Islet precursor cell (in vitro differentiated cells): ENCODE measurements at regions not wholly inside any gene's neighbourhood (a gene's known extent, or its start where the extent isn't known, plus 50 kb on each side); places are given as distances from the start of the nearest gene placed in this dataset.
A peak's percentile ranks its signal among the peaks of the same experiment; 100 is the strongest.
"Not testable (repeated sequence)": the region's sequence is repeated elsewhere in the genome, so short reads cannot be mapped to it uniquely, and the experiment has no call there.

Experiments used
- DNase-seq: peaks from one replicate; pipeline ENCODE4 v3.0.0-alpha.2; 2018

DNA sequence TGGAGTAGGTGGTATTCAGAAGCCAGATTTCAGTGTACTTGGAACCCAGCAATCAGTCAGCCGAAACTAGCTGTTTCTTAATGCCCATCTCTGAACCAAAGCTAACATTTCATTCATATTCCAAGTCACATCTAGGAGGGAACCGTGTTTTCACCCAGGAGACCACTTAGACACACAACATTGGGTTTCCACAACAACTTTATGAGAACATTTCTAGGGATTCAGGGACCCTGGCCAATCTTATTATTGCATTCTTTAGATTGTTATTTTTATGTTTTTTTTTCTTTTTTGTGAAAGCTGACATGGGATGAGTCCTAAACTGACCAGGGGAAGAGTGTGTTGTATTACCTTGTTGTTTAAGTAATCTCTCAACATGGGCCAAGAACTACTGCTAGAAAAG lies 72.5 kb upstream of the KIAA0040 start:
- DNase-seq, result no peak

DNA sequence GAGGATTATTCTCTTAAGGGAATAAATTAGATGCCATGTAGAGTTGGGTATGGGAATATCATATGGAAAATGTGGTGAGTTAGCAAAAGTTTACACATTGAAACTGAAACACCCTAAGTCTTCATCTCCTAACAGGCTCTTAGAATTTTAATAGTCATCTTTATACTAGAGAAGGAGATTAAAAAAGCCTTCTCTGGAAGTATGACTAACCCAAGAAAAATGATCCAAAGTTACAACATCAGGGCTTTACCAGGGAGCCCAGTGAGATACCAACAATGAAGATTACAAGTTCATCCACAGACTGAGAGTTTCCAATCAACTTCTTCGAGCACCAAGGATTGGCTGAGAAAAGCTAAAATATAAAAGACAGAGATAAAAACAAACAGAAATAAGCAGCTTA lies 70.0 kb upstream of the KIAA0040 start:
- no peak for DNase-seq

DNA sequence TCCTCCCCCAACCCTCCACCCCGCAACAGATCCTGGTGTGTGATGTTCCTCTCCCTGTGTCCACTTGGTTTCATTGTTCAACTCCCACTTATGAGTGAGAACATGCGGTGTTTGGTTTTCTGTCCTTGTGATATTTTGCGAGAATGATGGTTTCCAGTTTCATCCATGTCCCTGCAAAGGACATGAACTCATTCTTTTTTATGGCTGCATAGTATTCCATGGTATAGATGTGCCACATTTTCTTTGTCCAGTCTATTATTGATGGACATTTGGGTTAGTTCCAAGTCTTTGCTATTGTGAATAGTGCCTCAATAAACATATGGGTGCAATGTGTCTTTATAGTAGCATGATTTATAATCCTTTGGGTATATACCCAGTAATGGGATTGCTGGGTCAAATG lies 63.7 kb upstream of the KIAA0040 start:
- DNase-seq, result not testable (repeated sequence)

DNA sequence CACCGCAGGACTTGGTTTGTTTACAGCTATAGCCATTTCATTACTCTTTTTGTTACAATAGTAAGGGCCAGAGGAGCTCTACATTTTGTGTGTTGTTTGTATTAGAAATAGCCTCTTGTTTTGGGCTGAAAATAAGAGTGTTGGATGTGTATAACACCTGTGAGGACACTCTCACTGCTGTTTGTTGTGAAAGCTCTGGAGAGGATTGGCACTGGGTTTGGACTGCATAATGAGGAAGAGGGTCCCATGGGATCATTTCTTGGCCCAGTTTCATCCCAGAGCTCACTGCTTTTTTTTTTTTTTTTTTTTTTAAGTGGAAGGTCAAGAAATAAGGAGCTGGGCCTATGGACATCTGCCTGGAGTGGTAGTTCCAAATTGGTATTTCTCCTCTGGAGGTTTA lies 61.6 kb upstream of the KIAA0040 start:
- no peak for DNase-seq

DNA sequence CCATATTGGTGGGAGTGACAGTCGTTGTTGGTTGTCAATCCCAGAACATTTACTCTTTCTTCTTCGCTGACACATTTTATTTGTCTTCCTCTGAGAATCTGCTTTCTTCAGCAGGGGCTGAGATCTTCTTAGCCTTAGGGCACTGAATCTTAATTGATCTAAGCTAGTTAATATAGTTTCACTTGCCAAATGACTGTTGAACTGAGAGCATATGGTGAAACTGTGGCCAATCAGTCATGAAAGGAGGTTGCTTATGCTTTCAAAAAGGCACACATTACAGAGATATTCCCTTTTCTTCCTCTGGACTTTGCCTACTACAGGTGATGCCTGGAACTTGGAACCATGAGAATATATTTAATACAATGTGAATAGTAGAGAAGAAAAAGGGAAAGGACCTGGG lies 60.0 kb upstream of the KIAA0040 start:
- DNase-seq, result no peak

DNA sequence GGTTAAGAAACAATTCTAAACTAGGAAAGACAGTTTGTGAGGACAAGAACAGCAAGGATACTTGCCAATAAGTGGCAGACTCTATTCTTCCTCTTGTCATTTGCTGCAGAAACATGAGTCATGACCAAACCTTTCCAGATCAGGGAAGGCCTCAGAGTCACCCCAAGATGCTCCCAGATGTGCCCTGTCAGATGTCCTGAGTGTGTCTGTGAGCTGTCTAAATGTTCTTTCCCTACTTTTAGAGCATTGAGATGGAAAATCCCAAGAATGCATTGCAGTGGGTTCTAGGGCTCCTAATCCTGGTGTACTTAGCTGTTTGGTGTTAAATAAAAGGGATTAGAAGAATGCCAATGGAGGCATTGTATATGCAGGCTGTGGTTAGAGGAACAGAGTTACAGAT lies 57.5 kb upstream of the KIAA0040 start:
- peak; percentile 70 for DNase-seq

DNA sequence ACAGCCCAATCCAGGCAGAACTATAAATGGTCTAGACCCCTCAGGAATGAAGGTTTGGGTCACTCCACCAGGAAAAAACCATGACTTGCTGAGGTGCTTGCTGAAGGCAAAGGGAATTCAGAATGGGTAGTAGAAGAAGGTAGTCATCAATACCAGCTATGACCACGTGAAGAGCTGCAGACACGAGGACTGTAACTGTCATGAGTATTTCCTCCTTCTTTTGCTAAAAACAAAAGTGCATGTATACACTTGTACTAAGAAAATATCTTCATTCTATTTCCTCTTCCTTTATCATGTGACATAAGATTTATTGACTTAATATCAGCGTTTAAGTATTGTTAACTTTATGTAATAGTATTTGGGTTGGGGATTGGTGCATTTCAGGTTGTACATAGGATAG lies 55.5 kb upstream of the KIAA0040 start:
- DNase-seq, result not testable (repeated sequence)

DNA sequence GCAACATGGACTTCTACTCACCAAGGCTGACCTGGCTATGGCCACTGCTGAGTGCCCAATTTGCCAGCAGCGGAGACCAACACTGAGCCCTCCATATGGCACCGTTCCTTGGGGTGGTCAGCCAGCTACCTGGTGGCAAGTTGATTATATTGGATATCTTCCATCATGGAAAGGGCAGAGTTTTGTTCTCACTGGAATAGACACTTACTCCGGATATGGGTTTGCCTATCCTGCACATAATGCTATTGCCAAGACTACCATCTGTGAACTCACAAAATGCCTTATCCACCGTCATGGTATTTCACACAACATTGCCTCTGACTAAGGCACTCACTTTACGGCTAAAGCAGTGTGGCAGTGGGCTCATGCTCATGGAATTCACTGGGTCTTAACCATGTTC lies 54.5 kb upstream of the KIAA0040 start:
- DNase-seq, result not testable (repeated sequence)

DNA sequence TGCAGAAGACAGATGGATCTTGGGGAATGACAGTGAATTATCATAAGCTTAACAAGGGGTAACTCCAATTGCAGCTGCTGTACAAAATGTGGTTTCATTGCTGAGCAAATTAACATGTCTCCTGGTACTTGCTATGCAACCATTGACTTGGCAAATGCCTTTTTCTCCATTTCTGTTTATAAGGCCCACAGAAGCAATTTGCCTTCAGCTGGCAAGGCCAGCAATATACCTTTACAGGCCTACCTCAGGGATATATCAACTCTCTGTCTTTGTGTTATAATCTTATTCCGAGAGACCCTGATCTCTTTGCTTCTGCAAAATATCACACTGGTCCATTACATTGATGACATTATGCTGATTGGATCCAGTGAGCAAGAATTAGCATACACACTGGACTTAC lies 52.7 kb upstream of the KIAA0040 start:
- no peak for DNase-seq

DNA sequence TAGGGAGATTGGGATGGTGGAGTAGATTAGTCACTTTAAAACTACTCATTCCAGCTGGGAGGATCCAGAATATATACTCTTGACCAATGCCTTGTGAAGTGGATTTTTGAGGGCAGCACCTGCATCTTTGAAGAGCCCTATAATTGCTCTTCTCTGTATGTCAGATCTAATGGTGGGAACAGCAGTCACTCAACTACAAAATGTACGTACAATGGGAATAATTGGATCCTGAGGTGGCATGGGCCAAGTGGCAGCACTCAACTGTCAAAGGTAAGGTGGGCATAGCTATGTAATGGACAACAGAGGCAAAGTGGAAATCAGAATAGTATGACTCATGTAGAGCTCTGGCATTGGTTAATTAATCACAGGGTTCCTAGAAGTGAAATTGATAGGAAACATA lies 51.6 kb upstream of the KIAA0040 start:
- no peak for DNase-seq
